ENCODE measurements at regions not wholly inside any gene's neighbourhood (a gene's known extent, or its start where the extent isn't known, plus 50 kb on each side); places are given as distances from the start of the nearest gene placed in this dataset.

- no peak for TF ChIP-seq CTCF (IDR thresholded peaks at IDR 0.05)
- TF ChIP-seq POLR2A (IDR thresholded peaks at IDR 0.05), result no peak
These were observed 584.8 kb downstream of the PPARGC1A start for GRCh38 chr4:23305026-23305425.
